ENCODE measurements at regions not wholly inside any gene's neighbourhood (a gene's known extent, or its start where the extent isn't known, plus 50 kb on each side); places are given as distances from the start of the nearest gene placed in this dataset.
"Not testable (repeated sequence)": the region's sequence is repeated elsewhere in the genome, so short reads cannot be mapped to it uniquely, and the experiment has no call there.

GRCh38 chr4:158346576-158346975 lies 136.3 kb downstream of the TMEM144 start:
- peaks cover 10% of the 10 kb centered on the region for H3K4me1 Mint-ChIP-seq (ENCODE audit: unreplicated experiment)
- no peak for TF ChIP-seq CTCF (IDR thresholded peaks at IDR 0.05)

GRCh38 chr4:158347556-158347955 lies 137.3 kb downstream of the TMEM144 start:
- no peaks in the 10 kb centered on the region for H3K27me3 Mint-ChIP-seq (ENCODE audit: unreplicated experiment)
- peaks cover 10% of the 10 kb centered on the region for H3K9me3 Mint-ChIP-seq (ENCODE audit: unreplicated experiment)
- no peak for TF ChIP-seq CTCF (IDR thresholded peaks at IDR 0.05)
- H3K27ac Mint-ChIP-seq (ENCODE audit: unreplicated experiment) = no peak overlapping the region
- no peak for DNase-seq (ENCODE audit: extremely low spot score, unreplicated experiment)
- peaks cover 2% of the 10 kb centered on the region for H3K4me1 Mint-ChIP-seq (ENCODE audit: unreplicated experiment)
- peaks cover 2% of the 10 kb centered on the region for H3K36me3 Mint-ChIP-seq (ENCODE audit: unreplicated experiment)
- no peak overlapping the region for H3K4me3 Mint-ChIP-seq (ENCODE audit: unreplicated experiment)

More at GRCh38 chr4:158346576-158346975, 136.3 kb downstream of the TMEM144 start:
- no peak overlapping the region for H3K4me3 Mint-ChIP-seq (ENCODE audit: unreplicated experiment)
- H3K36me3 Mint-ChIP-seq (ENCODE audit: unreplicated experiment) = peaks cover under 1% of the 10 kb centered on the region
- H3K9me3 Mint-ChIP-seq (ENCODE audit: unreplicated experiment) = peaks cover 3% of the 10 kb centered on the region
- no peak for DNase-seq (ENCODE audit: extremely low spot score, unreplicated experiment)
- no peak overlapping the region for H3K27ac Mint-ChIP-seq (ENCODE audit: unreplicated experiment)
- H3K27me3 Mint-ChIP-seq (ENCODE audit: unreplicated experiment) = no peaks in the 10 kb centered on the region

GRCh38 chr4:158350161-158350560 lies 139.9 kb downstream of the TMEM144 start:
- no peak for TF ChIP-seq CTCF (IDR thresholded peaks at IDR 0.05)
- no peak overlapping the region for H3K4me3 Mint-ChIP-seq (ENCODE audit: unreplicated experiment)
- DNase-seq (ENCODE audit: extremely low spot score, unreplicated experiment) = no peak
- H3K4me1 Mint-ChIP-seq (ENCODE audit: unreplicated experiment) = no peaks in the 10 kb centered on the region
- peaks cover 2% of the 10 kb centered on the region for H3K36me3 Mint-ChIP-seq (ENCODE audit: unreplicated experiment)
- peaks cover 10% of the 10 kb centered on the region for H3K9me3 Mint-ChIP-seq (ENCODE audit: unreplicated experiment)
- no peak overlapping the region for H3K27ac Mint-ChIP-seq (ENCODE audit: unreplicated experiment)
- no peaks in the 10 kb centered on the region for H3K27me3 Mint-ChIP-seq (ENCODE audit: unreplicated experiment)

GRCh38 chr4:158353541-158354304 lies 143.4 kb downstream of the TMEM144 start:
- peaks cover 16% of the 10 kb centered on the region for H3K9me3 Mint-ChIP-seq (ENCODE audit: unreplicated experiment)
- peaks cover 14% of the 10 kb centered on the region for H3K4me1 Mint-ChIP-seq (ENCODE audit: unreplicated experiment)
- H3K27me3 Mint-ChIP-seq (ENCODE audit: unreplicated experiment) = no peaks in the 10 kb centered on the region
- H3K4me3 Mint-ChIP-seq (ENCODE audit: unreplicated experiment) = no peak overlapping the region
- no peak for DNase-seq (ENCODE audit: extremely low spot score, unreplicated experiment)
- H3K36me3 Mint-ChIP-seq (ENCODE audit: unreplicated experiment) = peaks cover 2% of the 10 kb centered on the region
- TF ChIP-seq CTCF (IDR thresholded peaks at IDR 0.05) = no peak
- H3K27ac Mint-ChIP-seq (ENCODE audit: unreplicated experiment) = peak overlapping the region; percentile 17

GRCh38 chr4:158356301-158356700 lies 146.0 kb downstream of the TMEM144 start:
- H3K4me3 Mint-ChIP-seq (ENCODE audit: unreplicated experiment) = no peak overlapping the region
- H3K4me1 Mint-ChIP-seq (ENCODE audit: unreplicated experiment) = peaks cover 14% of the 10 kb centered on the region
- no peak for TF ChIP-seq CTCF (IDR thresholded peaks at IDR 0.05)
- H3K27ac Mint-ChIP-seq (ENCODE audit: unreplicated experiment) = peak overlapping the region; percentile 59
- H3K9me3 Mint-ChIP-seq (ENCODE audit: unreplicated experiment) = peaks cover 15% of the 10 kb centered on the region
- H3K36me3 Mint-ChIP-seq (ENCODE audit: unreplicated experiment) = peaks cover 4% of the 10 kb centered on the region
- DNase-seq (ENCODE audit: extremely low spot score, unreplicated experiment) = no peak
- H3K27me3 Mint-ChIP-seq (ENCODE audit: unreplicated experiment) = no peaks in the 10 kb centered on the region

- not testable (repeated sequence) for H3K4me3 Mint-ChIP-seq (ENCODE audit: unreplicated experiment)
Measured at GRCh38 chr4:158367932-158368441, 153.7 kb upstream of the RXFP1 start.

More at GRCh38 chr4:158367932-158368441, 153.7 kb upstream of the RXFP1 start:
- peaks cover 13% of the 10 kb centered on the region for H3K36me3 Mint-ChIP-seq (ENCODE audit: unreplicated experiment)
- not testable (repeated sequence) for H3K27ac Mint-ChIP-seq (ENCODE audit: unreplicated experiment); DNase-seq (ENCODE audit: extremely low spot score, unreplicated experiment); H3K27me3 Mint-ChIP-seq (ENCODE audit: unreplicated experiment)
- peaks cover 20% of the 10 kb centered on the region for H3K9me3 Mint-ChIP-seq (ENCODE audit: unreplicated experiment)
- peaks cover 27% of the 10 kb centered on the region for H3K4me1 Mint-ChIP-seq (ENCODE audit: unreplicated experiment)

Measured in osteocyte (in vitro differentiated cells).